ENCODE measurements at regions not wholly inside any gene's neighbourhood (a gene's known extent, or its start where the extent isn't known, plus 50 kb on each side); places are given as distances from the start of the nearest gene placed in this dataset.

DNA sequence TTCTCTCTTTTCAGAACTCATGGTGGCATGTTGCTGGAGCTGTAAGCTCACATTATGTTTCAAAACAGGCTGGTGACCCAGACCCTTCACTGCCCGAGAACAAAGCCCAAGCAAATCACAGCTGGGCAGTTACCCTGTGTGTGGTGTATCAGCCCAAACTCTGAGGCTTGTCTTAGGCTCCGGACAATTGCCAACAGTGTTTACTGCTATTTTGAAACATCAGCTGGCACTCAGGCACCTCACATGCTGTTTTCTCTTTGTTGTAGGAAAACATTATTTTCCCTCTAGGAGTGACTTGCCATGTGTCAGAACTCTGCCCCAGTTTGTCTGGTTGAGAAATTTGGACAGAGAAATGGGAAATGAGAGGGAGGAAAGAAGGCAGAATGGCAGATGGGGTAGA lies 237.6 kb upstream of the APCDD1 start:
- Histone ChIP-seq H3K79me1 (ENCODE audit: insufficient read depth, low read depth, low read length, poor library complexity, severe bottlenecking) (no peaks in the 10 kb centered on the region), H4K91ac (ENCODE audit: insufficient read length, low read depth, low read length) (no peak overlapping the region), H2BK120ac (ENCODE audit: low read depth, low read length, poor library complexity, severe bottlenecking) (no peak overlapping the region), H3K27ac (ENCODE audit: insufficient read length, low read depth, low read length) (no peak overlapping the region), H3K4me2 (ENCODE audit: insufficient read depth, insufficient read length, low read length) (no peak overlapping the region), H2AK5ac (ENCODE audit: insufficient read length, low read length) (no peak overlapping the region), H3T11ph (ENCODE audit: low read length) (no peak overlapping the region), H3K18ac (ENCODE audit: insufficient read length, low read depth, low read length) (no peak overlapping the region), H2BK15ac (ENCODE audit: low read depth, low read length) (no peak overlapping the region), H4K5ac (ENCODE audit: insufficient read length, low read depth, low read length) (no peak overlapping the region), H4K20me1 (ENCODE audit: control insufficient read depth, insufficient read depth, insufficient read length) (no peaks in the 10 kb centered on the region), H3K9me3 (ENCODE audit: control insufficient read depth, low read depth, low read length) (peaks cover 9% of the 10 kb centered on the region), H2BK20ac (ENCODE audit: low read depth, low read length, poor library complexity, severe bottlenecking) (no peak overlapping the region), H2BK5ac (ENCODE audit: insufficient read length, low read length) (no peak overlapping the region), H3K4me1 (ENCODE audit: insufficient read depth, low read length) (no peaks in the 10 kb centered on the region), H3K23ac (ENCODE audit: insufficient read length, low read depth, low read length) (no peak overlapping the region), H2BK12ac (ENCODE audit: insufficient read length, low read depth, low read length) (no peak overlapping the region), H3K27me3 (ENCODE audit: insufficient read depth, low read length) (no peaks in the 10 kb centered on the region), H4K8ac (replicated peaks; ENCODE audit: insufficient read length, low read depth, low read length) (no peak overlapping the region), H3K79me2 (ENCODE audit: insufficient read depth, low read length) (no peaks in the 10 kb centered on the region), H3K23me2 (ENCODE audit: insufficient read length, low read depth, low read length, poor library complexity, severe bottlenecking) (no peaks in the 10 kb centered on the region), H2AFZ (ENCODE audit: low read length) (no peak overlapping the region), H3K9ac (ENCODE audit: extremely low read depth, insufficient read length, low read length) (no peak overlapping the region), H3K14ac (ENCODE audit: insufficient read depth, low read length) (no peak overlapping the region), H3K56ac (ENCODE audit: insufficient read length, low read depth, low read length) (no peak overlapping the region), H3K4ac (ENCODE audit: low read depth, low read length) (no peak overlapping the region)
- peaks cover 38 to 42% of the 10 kb centered on the region in 2 experiments for H3K9me3 Mint-ChIP-seq
- no peak overlapping the region for H3K27ac Mint-ChIP-seq
- TF ChIP-seq, protein P1, sequence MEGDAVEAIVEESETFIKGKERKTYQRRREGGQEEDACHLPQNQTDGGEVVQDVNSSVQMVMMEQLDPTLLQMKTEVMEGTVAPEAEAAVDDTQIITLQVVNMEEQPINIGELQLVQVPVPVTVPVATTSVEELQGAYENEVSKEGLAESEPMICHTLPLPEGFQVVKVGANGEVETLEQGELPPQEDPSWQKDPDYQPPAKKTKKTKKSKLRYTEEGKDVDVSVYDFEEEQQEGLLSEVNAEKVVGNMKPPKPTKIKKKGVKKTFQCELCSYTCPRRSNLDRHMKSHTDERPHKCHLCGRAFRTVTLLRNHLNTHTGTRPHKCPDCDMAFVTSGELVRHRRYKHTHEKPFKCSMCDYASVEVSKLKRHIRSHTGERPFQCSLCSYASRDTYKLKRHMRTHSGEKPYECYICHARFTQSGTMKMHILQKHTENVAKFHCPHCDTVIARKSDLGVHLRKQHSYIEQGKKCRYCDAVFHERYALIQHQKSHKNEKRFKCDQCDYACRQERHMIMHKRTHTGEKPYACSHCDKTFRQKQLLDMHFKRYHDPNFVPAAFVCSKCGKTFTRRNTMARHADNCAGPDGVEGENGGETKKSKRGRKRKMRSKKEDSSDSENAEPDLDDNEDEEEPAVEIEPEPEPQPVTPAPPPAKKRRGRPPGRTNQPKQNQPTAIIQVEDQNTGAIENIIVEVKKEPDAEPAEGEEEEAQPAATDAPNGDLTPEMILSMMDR (conservative IDR thresholded peaks at IDR 0.05) = no peak
- no CpG with 5 or more reads among the region's 2 CpGs for WGBS (ENCODE audit: extremely low coverage, insufficient read length, low lambda C conversion rate)
- peaks cover 2% of the 10 kb centered on the region for H3K27me3 Mint-ChIP-seq (ENCODE audit: low read depth)
- peaks cover 5 to 32% (median 15%) of the 10 kb centered on the region in 3 experiments; a peak in 6 of 7 replicates for H3K36me3 Mint-ChIP-seq (ENCODE audit: insufficient read depth in 1 of 3, low read depth in 3 of 3)
- no peak overlapping the region for H3K4me3 Mint-ChIP-seq
- no peak for DNase-seq
- peaks cover 2 to 5% of the 10 kb centered on the region in 2 experiments; a peak in 2 of 4 replicates for H3K4me1 Mint-ChIP-seq

All from H9 (cell line).